SH-SY5Y (cell line): ENCODE measurements at regions not wholly inside any gene's neighbourhood (a gene's known extent, or its start where the extent isn't known, plus 50 kb on each side); places are given as distances from the start of the nearest gene placed in this dataset.

Experiments used
- GATA2 ChIP-seq: IDR thresholded peaks from 2 replicates; pipeline ENCODE4 v1.6.1; 2011; ENCODE audit warnings: mild to moderate bottlenecking, low read depth, low read length
- GATA3 ChIP-seq: IDR thresholded peaks from 2 replicates; pipeline ENCODE4 v1.6.1; 2011; ENCODE audit warnings: low read depth, mild to moderate bottlenecking, low read length, moderate library complexity

- TF ChIP-seq GATA3 (no peak), GATA2 (no peak)
Measured at GRCh38 chrX:128691872-128692271, 639.7 kb upstream of the ACTRT1 start.
